Common myeloid progenitor, CD34-positive (primary cell): ENCODE measurements at regions not wholly inside any gene's neighbourhood (a gene's known extent, or its start where the extent isn't known, plus 50 kb on each side); places are given as distances from the start of the nearest gene placed in this dataset.

Source experiments
- CTCF ChIA-PET: fragments of 350-600 bp; sonication (Branson Sonifier 250); formaldehyde crosslinking; loops from one replicate; lab custom pipeline; 2021; ENCODE audit warnings: antibody characterized with exemption; lab: Charles Lee
- POLR2A ChIA-PET: fragments of 350-600 bp; sonication (Branson Sonifier 250); formaldehyde crosslinking; loops from one replicate; lab custom pipeline; 2021; ENCODE audit warnings: antibody characterized with exemption; lab: Charles Lee
- DNase-seq, 3 donors: peaks; one replicate each; pipeline versions ENCODE4 v3.0.0 to v3.0.0-alpha.2; 2013
- H3K27ac ChIP-seq, 2 experiments: 1 replicate in 1 of 2; 2 replicates in 1 of 2; pipeline ENCODE4 v1.7.0; 2013; ENCODE audit warnings: inconsistent platforms in 2 of 2, low read length in 2 of 2, mild to moderate bottlenecking in 2 of 2, low read depth in 1 of 2, moderate library complexity in 1 of 2; ENCODE audit not compliant: severe bottlenecking in 2 of 2, insufficient read depth in 1 of 2, poor library complexity in 1 of 2
- H3K27me3 ChIP-seq, 5 experiments: replicated peaks in 2 of 5; 1 replicate in 3 of 5; 2 replicates in 2 of 5; pipeline versions ENCODE4 v1.6.1 to v1.7.0; 2013; ENCODE audit warnings: low read length in 4 of 5, mild to moderate bottlenecking in 2 of 5, moderate library complexity in 2 of 5, inconsistent platforms in 1 of 5; ENCODE audit not compliant: insufficient read depth in 5 of 5, control insufficient read depth in 4 of 5
- H3K36me3 ChIP-seq, 4 experiments: 1 replicate in 2 of 4; 2 replicates in 2 of 4; pipeline versions ENCODE4 v1.6.1 to v1.7.0; 2013; ENCODE audit warnings: low read length in 3 of 4, control low read depth in 1 of 4, mild to moderate bottlenecking in 1 of 4; ENCODE audit not compliant: control insufficient read depth in 4 of 4, insufficient read depth in 4 of 4
- H3K4me1 ChIP-seq, 4 experiments: 1 replicate in 3 of 4; 2 replicates in 1 of 4; pipeline versions ENCODE4 v1.6.1 to v1.7.1; 2013; ENCODE audit warnings: low read length in 3 of 4, mild to moderate bottlenecking in 3 of 4, control low read depth in 1 of 4, inconsistent platforms in 1 of 4, moderate library complexity in 1 of 4; ENCODE audit not compliant: control insufficient read depth in 4 of 4, insufficient read depth in 4 of 4; ENCODE audit errors: control extremely low read depth in 1 of 4
- H3K4me3 ChIP-seq, 7 experiments: 1 replicate in 4 of 7; 2 replicates in 3 of 7; pipeline versions ENCODE4 v1.5.1 to v1.7.0; 2013; ENCODE audit warnings: mild to moderate bottlenecking in 7 of 7, low read length in 6 of 7, moderate library complexity in 6 of 7, inconsistent platforms in 2 of 7, low read depth in 2 of 7, control low read depth in 1 of 7; ENCODE audit not compliant: insufficient read depth in 4 of 7, control insufficient read depth in 1 of 7; ENCODE audit errors: extremely low read depth in 1 of 7
- H3K9me3 ChIP-seq, 5 experiments: 1 replicate in 4 of 5; 2 replicates in 1 of 5; pipeline versions ENCODE4 v1.6.1 to v1.7.1; 2013; ENCODE audit warnings: low read length in 4 of 5, mild to moderate bottlenecking in 2 of 5, inconsistent platforms in 1 of 5, low read depth in 1 of 5, moderate library complexity in 1 of 5; ENCODE audit not compliant: control insufficient read depth in 4 of 5, insufficient read depth in 2 of 5; ENCODE audit errors: control extremely low read depth in 1 of 5
- WGBS: methylation state at CpG from one replicate; pipeline ENCODE4 v1.1.5; 2013; ENCODE audit not compliant: insufficient coverage; 5-methylcytosine and 5-hydroxymethylcytosine counted together

- Histone ChIP-seq H3K36me3 (no peaks in the 10 kb centered on the region), H3K27me3 (peaks cover 0 to 2% (median 0%) of the 10 kb centered on the region in 5 experiments), H3K9me3 (peaks cover 0 to 34% (median 11%) of the 10 kb centered on the region in 5 experiments), H3K27ac (no peak overlapping the region), H3K4me3 (no peak overlapping the region), H3K4me1 (no peaks in the 10 kb centered on the region)
- ChIA-PET CTCF (interaction anchor here (1.0 kb wide), 1 partner anchor 11 kb away, joined by 3 read pairs; no protein-coding TSS in a partner anchor), POLR2A (no interaction called here)
- no peak for DNase-seq
- WGBS = 92% methylated on average over 2 of the region's 3 CpGs
Observed at GRCh38 chr22:22981670-22982571, 88.4 kb upstream of the GNAZ start.

- CTCF ChIA-PET = interaction anchor here (0.7 to 1.0 kb wide), 2 partner anchors 22 to 63 kb away, joined by 3 read pairs; no protein-coding TSS in a partner anchor
- Histone ChIP-seq H3K27ac (no peak overlapping the region), H3K9me3 (peaks cover 0 to 34% (median 11%) of the 10 kb centered on the region in 5 experiments), H3K36me3 (no peaks in the 10 kb centered on the region), H3K4me3 (no peak overlapping the region), H3K4me1 (no peaks in the 10 kb centered on the region), H3K27me3 (no peaks in the 10 kb centered on the region)
- no peak for DNase-seq
- WGBS = 100% methylated on average over 2 of the region's 2 CpGs
- POLR2A ChIA-PET = no interaction called here
Observed at GRCh38 chr22:22982616-22983015, 87.7 kb upstream of the GNAZ start.

GRCh38 chr22:22983123-22983522, 87.2 kb upstream of the GNAZ start:
- H3K36me3 ChIP-seq = no peaks in the 10 kb centered on the region
- WGBS = 100% methylated on average over 1 of the region's 2 CpGs
- no peaks in the 10 kb centered on the region for H3K27me3 ChIP-seq
- ChIA-PET POLR2A (no interaction called here), CTCF (interaction anchor here (0.7 to 1.0 kb wide), 2 partner anchors 22 to 62 kb away, joined by 3 read pairs; no protein-coding TSS in a partner anchor)
- no peak for DNase-seq
- H3K27ac ChIP-seq = no peak overlapping the region
- peaks cover 0 to 32% (median 11%) of the 10 kb centered on the region in 5 experiments for H3K9me3 ChIP-seq
- no peak overlapping the region for H3K4me3 ChIP-seq
- H3K4me1 ChIP-seq = no peaks in the 10 kb centered on the region

- Histone ChIP-seq H3K27me3 (no peaks in the 10 kb centered on the region), H3K4me1 (no peaks in the 10 kb centered on the region), H3K4me3 (no peak overlapping the region), H3K9me3 (peaks cover 0 to 29% (median 11%) of the 10 kb centered on the region in 5 experiments), H3K36me3 (no peaks in the 10 kb centered on the region), H3K27ac (no peak overlapping the region)
- POLR2A ChIA-PET = no interaction called here
- no CpG with 5 or more reads among the region's 1 CpG for WGBS
- CTCF ChIA-PET = interaction anchor here (1.0 kb wide), 1 partner anchor 170 kb away, joined by 3 read pairs; no protein-coding TSS in a partner anchor
- no peak for DNase-seq
Observed at GRCh38 chr22:22983816-22984215, 86.5 kb upstream of the GNAZ start.

- Histone ChIP-seq H3K36me3 (no peaks in the 10 kb centered on the region), H3K27me3 (no peaks in the 10 kb centered on the region), H3K4me1 (no peaks in the 10 kb centered on the region), H3K4me3 (no peak overlapping the region), H3K27ac (no peak overlapping the region), H3K9me3 (peaks cover 0 to 20% (median 7%) of the 10 kb centered on the region in 5 experiments)
- CTCF ChIA-PET = interaction anchor here (1.0 kb wide), 1 partner anchor 171 kb away, joined by 3 read pairs; no protein-coding TSS in a partner anchor
- POLR2A ChIA-PET = no interaction called here
- 100% methylated on average over 1 of the region's 2 CpGs for WGBS
- no peak for DNase-seq
Observed at GRCh38 chr22:22984967-22985366, 85.4 kb upstream of the GNAZ start.

GRCh38 chr22:22986008-22986407, 84.3 kb upstream of the GNAZ start:
- 100% methylated on average over 2 of the region's 2 CpGs for WGBS
- no peaks in the 10 kb centered on the region for H3K4me1 ChIP-seq
- POLR2A ChIA-PET = no interaction called here

GRCh38 chr22:22986640-22987039, 83.7 kb upstream of the GNAZ start:
- no peak for DNase-seq
- Histone ChIP-seq H3K4me1 (no peaks in the 10 kb centered on the region), H3K36me3 (no peaks in the 10 kb centered on the region), H3K27me3 (no peaks in the 10 kb centered on the region), H3K9me3 (peaks cover 0 to 7% (median 4%) of the 10 kb centered on the region in 5 experiments), H3K27ac (no peak overlapping the region), H3K4me3 (no peak overlapping the region)
- ChIA-PET CTCF (interaction anchor here (0.9 kb wide), 1 partner anchor 141 kb away, joined by 4 read pairs; no protein-coding TSS in a partner anchor), POLR2A (no interaction called here)
- 100% methylated on average over 3 of the region's 3 CpGs for whole genome bisulfite sequencing

More at GRCh38 chr22:22986008-22986407, 84.3 kb upstream of the GNAZ start:
- CTCF ChIA-PET = no interaction called here
- DNase-seq = no peak
- Histone ChIP-seq H3K27me3 (no peaks in the 10 kb centered on the region), H3K9me3 (peaks cover 0 to 11% (median 6%) of the 10 kb centered on the region in 5 experiments), H3K36me3 (no peaks in the 10 kb centered on the region), H3K27ac (no peak overlapping the region), H3K4me3 (no peak overlapping the region)
